ENCODE measurements at regions not wholly inside any gene's neighbourhood (a gene's known extent, or its start where the extent isn't known, plus 50 kb on each side); places are given as distances from the start of the nearest gene placed in this dataset.

- ChIA-PET POLR2A (no interaction called here), RAD21 (ENCODE audit: low non-redundant PET in 1 of 2, low total read pairs in 2 of 2, uncharacterized antibody in 2 of 2, unreplicated experiment in 2 of 2) (no interaction called here), CTCF (no interaction called here)
- H4K20me1 ChIP-seq (ENCODE audit: insufficient read depth): no peaks in the 10 kb centered on the region
- no peak for ATAC-seq
- H3K4me2 ChIP-seq (ENCODE audit: low read length): no peak overlapping the region
- H3K9me3 ChIP-seq (ENCODE audit: control insufficient read depth in 1 of 2, insufficient read depth in 1 of 2, low read depth in 1 of 2, low read length in 2 of 2): no peaks in the 10 kb centered on the region
- no peak for DNase-seq (ENCODE audit: low read depth, low spot score)
- BruUV-seq (replicated peaks): no TSS peak
- no peak overlapping the region for H3K4me3 ChIP-seq (replicated peaks in 1 of 2; ENCODE audit: low read depth in 1 of 2, low read length in 2 of 2)
- no peaks in the 10 kb centered on the region for H3K9me2 ChIP-seq (ENCODE audit: insufficient read depth)
- H3K36me3 ChIP-seq (ENCODE audit: control insufficient read depth in 1 of 2, insufficient read depth in 2 of 2, low read length in 2 of 2): no peaks in the 10 kb centered on the region
- no peak overlapping the region for H3K27ac ChIP-seq (ENCODE audit: low read depth, low read length)
- TF ChIP-seq CEBPB (IDR thresholded peaks at IDR 0.05; ENCODE audit: low read depth) (no peak), TCF7L2 (IDR thresholded peaks at IDR 0.05; ENCODE audit: borderline replicate concordance, extremely low read depth, insufficient read depth, insufficient read length) (no peak), RAD21 (IDR thresholded peaks at IDR 0.05; ENCODE audit: low read depth) (no peak), SIN3A (IDR thresholded peaks at IDR 0.05; ENCODE audit: low read depth) (no peak), POLR2AphosphoS5 (IDR thresholded peaks at IDR 0.05; ENCODE audit: low read depth, low read length) (no peak), ZBTB33 (IDR thresholded peaks at IDR 0.05; ENCODE audit: extremely low read depth, insufficient replicate concordance, low read length) (no peak), ATF3 (IDR thresholded peaks at IDR 0.05) (no peak), EZH2 (IDR thresholded peaks at IDR 0.05) (no peak), SP1 (IDR thresholded peaks at IDR 0.05; ENCODE audit: low read depth) (no peak), ELF1 (IDR thresholded peaks at IDR 0.05; ENCODE audit: borderline replicate concordance, low read depth) (no peak), POLR2A (IDR thresholded peaks at IDR 0.05; ENCODE audit: borderline replicate concordance, extremely low read depth, insufficient read depth, insufficient read length) (no peak), ZNF274 (IDR thresholded peaks at IDR 0.05; ENCODE audit: low read depth, low read length) (no peak), EZH2phosphoT487 (IDR thresholded peaks at IDR 0.05; ENCODE audit: borderline replicate concordance) (no peak), ZFX (IDR thresholded peaks at IDR 0.05) (no peak), CBX3 (IDR thresholded peaks at IDR 0.05; ENCODE audit: low read depth) (no peak), EGR1 (IDR thresholded peaks at IDR 0.05; ENCODE audit: low read depth) (no peak), FOSL1 (IDR thresholded peaks at IDR 0.05; ENCODE audit: low read depth) (no peak), SRF (IDR thresholded peaks at IDR 0.05; ENCODE audit: low read depth) (no peak), YY1 (IDR thresholded peaks at IDR 0.05; ENCODE audit: extremely low read depth, insufficient replicate concordance, low read depth, low read length) (no peak)
- peaks cover 0 to 10% of the 10 kb centered on the region in 2 experiments; a peak in 1 of 4 replicates for H3K4me1 ChIP-seq (ENCODE audit: control insufficient read depth in 1 of 2, insufficient read depth in 2 of 2, low read length in 2 of 2)
- H3K9ac ChIP-seq (ENCODE audit: low read length): no peak overlapping the region
- peaks cover 32% of the 10 kb centered on the region for H3K27me3 ChIP-seq (ENCODE audit: insufficient read depth, low read length)
- intact Hi-C loops (cut with micrococcal nuclease): no loop called here
- H2AFZ ChIP-seq (ENCODE audit: low read depth, low read length, poor library complexity, severe bottlenecking): no peak overlapping the region
- no peaks in the 10 kb centered on the region for H3K79me2 ChIP-seq (ENCODE audit: insufficient read depth, low read length)
These were observed 149.3 kb downstream of the ENGASE start for GRCh38 chr17:79223953-79224352.
